ENCODE measurements at regions not wholly inside any gene's neighbourhood (a gene's known extent, or its start where the extent isn't known, plus 50 kb on each side); places are given as distances from the start of the nearest gene placed in this dataset.

DNA sequence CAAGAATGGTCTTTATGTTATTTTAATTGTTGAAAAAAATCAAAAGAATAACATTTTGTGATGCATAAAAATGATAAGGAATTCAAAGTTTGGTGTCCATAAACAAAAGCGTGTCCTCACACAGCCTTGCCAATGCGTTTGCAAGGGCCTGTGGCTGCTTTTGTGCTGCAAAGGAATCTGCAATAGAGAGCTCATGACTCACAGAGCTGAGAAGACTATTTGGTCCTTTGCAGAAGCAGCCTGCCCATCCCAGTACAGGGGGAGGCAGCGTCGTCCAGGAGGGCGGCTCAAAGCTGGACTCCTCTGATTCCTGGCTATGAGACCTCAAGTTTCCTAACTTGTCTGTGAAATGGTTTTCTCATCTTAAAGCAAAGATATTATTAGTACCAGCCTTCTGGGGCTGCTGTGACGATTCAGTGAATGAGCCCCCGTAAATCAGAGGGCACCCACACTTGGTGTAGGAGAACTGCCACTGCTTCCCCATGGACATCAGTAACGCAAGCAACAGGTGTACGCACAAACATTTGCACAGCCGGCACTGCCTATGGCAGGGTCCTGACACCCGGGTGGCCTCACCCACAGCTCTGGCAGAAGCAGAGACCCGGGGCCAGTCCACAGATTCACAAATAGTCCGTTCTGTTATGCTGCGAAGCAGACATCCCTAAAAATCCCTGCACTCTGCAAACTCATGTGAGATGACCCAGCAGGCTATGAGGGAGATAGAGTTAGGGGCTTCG is 70.6 kb upstream of the ASAP2 start:
- DNase-seq, result no peak

DNA sequence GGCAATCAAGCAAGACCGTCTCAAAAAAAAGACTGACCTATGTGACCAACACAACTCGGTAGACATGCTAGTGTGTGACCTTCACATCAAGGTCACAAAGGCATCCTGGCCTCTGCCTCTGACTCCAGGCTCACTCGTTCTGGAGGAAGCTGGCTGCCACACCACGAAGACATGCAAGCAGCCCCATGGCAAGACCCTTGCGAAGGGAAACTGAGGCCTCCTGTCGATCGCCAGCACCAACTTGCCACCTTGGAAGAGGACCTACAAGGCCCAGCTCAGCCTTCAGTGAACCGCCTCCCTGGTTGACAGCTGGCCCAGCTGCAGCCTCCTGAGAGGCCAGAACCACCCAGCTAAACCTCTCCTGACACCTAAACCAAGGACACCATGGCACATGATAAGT is 79.3 kb upstream of the ASAP2 start:
- DNase-seq, result no peak

DNA sequence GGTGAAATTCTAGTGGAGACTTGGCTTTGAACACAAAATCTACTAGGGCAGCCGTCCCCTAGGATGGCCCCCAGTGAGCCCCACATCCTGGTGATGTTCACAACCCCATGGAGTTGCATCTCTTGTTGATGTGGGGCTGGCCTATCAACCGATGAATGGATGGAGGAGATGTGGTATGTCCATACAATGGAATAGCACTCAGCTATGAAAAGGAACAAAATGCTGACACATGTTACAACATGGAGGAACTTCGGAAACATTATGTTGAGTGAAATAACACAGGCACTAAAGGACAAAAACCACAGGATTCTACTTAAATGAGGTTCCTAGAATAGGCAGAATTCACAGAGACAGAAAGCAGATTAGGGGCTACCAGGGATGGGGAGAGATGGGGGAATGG is 80.1 kb upstream of the ASAP2 start:
- DNase-seq, result no peak

DNA sequence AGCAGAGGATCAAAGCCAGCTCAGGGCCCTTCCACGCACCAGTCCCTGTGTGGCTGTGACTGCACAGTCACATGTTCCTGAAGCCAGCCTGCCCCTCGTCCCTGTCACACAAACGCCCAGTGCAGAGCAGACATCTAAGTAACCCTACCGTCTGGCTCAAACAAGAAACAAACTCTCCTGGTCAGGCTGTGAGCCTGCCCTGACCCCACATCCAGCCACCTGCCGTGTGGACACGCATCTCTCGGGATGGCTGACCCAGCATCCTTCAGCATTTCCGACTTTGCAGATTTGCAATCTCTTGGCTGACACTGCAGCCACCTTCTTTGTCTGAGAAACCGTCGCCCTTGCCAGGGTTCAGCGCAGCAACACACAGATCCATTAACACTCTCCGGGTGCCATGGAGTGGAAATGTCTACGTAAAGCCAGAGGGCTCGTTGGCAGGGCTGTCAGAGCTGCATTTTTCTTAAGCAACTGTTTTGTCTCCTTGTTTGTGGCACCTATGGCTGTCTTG is 82.3 kb upstream of the ASAP2 start:
- DNase-seq, result no peak

DNA sequence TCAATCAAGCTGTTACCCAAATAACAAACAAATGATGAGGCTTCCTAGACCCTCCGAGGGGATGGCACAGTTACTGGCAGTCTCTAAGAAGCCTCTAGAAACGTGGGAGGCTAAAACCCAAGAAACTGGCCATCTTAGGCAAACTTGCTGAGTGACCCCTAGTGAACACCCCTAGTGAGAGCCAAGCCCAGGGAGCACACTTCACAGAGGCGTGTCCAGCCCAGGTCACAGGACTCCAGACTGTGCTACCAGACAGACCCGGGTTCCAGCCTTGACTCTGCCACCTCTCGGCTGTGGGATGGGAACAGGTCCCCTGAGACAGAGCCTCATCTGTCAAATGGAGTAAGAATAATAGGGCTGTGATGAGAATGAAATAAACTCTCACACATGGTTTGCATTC is 83.5 kb upstream of the ASAP2 start:
- no peak for DNase-seq

DNA sequence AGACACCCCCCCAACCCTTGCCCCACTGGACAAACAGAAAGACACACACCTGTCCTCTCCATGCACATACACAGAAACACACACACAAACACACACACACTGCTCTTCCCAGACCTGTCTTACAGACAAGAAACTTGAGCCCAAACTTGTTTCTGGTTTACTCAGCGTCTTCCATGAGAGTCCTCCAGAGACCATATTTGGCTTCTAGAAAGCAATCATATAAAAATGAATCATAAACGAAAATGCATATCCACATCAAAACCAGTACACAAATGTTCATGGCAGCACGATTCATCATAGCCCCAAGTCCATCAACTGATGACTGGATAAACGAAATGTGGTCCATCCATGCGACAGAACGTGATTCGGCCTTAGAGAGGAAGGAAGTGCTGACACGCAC is 84.2 kb upstream of the ASAP2 start:
- DNase-seq, result no peak

DNA sequence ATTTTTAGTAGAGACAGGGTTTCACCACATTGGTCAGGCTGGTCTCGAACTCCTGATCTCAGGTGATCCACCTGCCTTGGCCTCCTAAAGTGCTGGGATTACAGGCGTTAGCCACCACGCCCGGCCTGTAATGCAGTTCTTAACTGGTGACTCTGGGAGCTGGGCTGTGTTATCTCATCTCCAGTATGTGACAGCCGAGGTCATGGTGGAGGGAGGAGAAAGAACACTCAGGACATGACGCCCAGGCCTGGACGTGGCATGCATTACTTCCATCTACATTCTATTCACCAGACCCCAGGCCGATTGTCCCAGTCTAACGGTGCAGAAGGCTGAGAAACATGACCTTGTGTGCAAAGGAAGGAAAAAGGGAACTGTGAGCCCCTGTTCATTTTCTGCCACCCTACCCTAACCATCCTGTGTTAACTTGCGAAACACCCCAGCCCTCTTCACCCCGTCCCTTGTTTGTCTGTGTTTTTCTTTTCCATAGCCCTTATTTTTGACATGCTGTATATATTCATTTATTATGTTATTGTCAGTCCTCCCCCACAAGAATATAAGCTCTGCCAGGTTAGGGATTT is 88.1 kb upstream of the ASAP2 start:
- DNase-seq, result no peak

DNA sequence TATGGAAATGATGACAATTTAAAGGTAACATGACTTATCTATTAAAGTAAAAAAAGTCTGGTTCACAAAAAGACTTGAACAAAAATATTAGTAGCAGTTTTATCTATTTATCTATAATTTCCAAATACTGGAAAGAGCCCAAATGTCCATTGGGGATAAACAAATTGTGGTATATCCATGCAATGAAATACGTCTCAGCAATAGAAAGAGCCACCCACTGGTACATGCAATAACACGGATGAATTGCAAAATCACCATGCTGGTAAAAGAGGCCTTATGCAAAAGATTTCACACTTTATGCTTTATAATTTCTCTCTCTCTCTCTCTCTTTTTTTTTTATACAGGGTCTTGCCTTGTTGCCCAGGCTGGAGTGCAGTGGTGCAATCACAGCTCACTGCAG is 91.4 kb upstream of the ASAP2 start:
- no peak for DNase-seq

DNA sequence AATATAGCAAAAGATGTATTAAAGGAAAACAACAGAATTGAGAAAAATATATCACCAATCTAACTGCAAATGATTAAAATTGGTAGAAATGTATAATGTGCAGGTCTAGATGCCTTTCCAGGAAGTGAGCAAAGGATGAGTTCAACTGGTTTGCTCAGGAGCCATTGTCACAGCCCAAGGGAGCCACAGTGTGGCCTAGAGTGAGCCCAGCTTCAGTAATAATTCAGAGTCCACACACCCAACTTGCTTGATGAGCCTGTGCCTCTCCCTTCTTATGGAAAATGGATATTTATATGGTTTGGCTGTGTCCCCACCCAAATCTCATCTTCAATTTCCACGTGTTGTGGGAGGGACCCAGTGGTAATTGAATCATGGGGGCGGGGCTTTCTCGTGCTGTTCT is 92.2 kb upstream of the ASAP2 start:
- DNase-seq, result no peak

DNA sequence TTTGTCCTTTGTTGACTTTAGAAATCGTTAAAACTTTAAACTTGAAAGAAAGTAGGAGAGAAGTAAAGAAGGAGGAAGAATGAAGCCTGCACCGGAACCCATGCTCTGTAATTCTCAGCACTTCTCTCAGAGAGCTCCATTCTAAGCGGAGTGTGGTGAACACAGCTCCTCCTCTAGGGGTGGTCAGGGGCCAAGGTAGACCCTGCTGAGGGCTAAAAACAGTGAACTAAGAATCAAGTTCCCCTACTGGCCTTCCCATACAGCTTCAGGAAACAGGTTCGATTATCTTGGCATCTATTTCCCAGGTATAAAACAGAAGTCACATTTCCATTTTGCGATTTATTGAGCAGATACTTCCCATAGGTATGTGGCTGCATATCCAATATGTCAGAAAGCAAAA is 92.7 kb upstream of the ASAP2 start:
- DNase-seq, result no peak

DNA sequence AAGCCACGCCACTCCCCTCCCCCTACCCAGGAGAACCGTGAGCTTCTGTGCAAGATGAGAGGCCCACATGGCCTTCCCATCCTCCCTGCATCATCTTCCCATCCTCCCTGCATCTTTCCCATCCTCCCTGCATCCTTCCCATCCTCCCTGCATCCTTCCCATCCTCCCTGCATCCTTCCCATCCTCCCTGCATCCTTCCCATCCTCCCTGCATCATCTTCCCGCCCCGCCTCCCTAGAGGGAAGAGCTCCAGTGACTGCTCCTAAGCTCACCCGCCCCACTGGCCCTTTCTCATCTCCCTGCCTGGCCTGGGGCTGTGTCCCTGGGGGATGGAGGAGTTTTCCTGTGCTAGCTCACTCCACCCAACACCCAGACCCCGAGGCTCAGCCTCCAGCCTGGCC is 93.3 kb upstream of the ASAP2 start:
- no peak for DNase-seq

DNA sequence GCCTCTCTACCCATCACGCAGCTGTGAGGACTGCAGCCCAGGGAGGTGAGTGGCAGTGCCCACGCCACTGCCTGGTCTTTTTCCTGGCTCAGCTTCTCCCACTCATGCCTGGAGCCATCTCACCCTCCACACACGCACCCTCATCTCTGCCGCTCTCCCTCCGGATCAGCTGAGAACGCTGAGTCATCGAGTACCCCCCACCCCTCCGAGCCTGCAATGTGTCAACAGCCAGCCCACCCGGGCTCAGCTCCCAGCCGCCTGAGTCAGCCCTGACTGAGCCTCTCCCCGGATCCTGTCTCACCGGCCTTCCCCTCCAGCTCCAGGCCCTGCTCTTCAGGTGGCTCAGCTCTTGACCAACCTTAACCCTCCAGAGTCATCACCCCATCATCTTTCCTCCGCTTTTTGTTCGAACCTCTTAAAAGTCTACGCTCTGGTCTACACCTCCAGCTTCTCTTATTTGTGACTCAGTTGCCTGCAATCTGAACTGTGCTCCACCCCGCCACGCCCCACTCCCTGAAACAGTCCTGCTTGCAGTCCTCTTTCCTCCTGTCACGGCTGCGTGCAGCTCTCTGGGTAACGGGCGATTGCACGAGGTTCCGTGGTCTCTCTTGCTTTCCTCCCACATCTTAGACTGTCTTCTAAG is 94.4 kb upstream of the ASAP2 start:
- no peak for DNase-seq

DNA sequence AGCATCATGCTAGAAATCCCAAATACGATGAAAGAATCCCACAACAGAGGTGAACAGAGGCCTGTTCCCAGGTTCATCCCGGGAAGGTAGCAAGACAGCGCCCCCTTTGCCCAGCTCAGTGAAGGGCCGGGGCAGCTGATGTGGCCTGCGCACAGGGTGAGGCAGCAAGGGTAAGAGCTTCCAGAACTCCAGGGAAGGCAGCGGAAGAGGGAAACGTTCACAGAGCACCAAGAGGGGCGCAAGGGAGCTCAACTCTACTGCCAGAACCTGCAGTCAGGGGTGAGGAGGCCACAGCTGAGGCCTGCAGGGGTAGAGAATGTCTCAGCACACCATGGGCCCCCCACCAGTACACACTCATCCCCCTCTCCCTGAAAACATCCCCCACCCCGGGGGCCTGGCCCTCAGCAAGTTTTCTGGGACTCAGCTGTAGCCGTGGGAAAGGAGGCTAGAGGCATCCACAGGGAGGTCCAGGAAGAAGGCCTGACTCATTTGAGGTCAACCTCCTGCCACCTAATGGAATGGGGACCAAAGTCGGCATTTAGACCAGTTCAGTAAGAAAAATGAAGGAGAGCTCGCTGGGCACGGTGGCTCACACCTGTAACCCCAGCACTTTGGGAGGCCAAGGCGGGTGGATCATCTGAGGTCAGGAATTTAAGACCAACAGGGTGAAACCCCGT is 95.6 kb upstream of the ASAP2 start:
- DNase-seq, result no peak

DNA sequence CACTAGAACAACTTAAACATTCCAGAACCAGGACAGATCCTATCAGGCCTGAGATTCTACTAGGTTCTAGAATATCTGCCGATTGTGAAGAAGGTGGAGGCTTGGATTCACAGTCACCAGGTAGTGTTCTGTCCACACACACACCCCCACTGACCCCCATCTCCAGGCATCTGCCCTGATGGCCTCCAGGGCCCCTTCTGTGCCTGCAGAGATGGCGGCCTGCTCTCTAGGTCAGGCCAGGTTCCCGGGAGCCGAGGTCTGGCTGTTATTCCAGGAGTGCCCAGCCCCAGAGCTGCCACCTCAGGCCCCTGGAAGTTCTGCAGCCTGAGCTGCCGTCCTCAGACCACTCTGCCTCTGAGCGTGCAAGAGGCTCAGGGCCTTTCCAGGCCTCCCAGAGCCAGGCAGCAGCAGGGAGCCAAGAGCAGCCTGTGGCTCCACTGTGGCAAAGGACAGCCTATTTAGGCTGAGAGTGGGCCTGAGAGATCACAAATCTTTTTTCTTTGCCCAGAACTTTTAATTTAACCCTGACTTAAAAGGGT is 96.2 kb upstream of the ASAP2 start:
- DNase-seq, result no peak

DNA sequence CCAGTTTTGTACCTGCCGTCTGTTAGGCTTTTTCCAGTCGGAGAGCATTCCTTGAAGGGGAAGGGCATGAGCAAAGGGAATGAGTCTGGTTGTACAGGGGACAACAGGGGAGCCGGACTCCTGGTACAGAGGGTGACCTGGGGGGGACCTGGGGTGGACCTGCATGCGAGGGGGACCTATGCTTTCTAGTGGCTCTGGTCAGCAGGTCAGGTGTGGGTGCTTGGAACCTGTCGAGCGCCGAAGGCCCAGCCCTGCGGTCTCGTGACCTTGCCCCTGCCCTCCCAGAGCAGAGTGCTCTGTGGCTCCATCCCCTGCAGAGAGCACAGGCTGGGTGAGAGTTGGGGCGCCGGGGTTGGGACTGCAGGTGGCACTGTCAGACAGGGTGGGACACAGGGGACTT is 96.7 kb upstream of the ASAP2 start:
- DNase-seq, result no peak

DNA sequence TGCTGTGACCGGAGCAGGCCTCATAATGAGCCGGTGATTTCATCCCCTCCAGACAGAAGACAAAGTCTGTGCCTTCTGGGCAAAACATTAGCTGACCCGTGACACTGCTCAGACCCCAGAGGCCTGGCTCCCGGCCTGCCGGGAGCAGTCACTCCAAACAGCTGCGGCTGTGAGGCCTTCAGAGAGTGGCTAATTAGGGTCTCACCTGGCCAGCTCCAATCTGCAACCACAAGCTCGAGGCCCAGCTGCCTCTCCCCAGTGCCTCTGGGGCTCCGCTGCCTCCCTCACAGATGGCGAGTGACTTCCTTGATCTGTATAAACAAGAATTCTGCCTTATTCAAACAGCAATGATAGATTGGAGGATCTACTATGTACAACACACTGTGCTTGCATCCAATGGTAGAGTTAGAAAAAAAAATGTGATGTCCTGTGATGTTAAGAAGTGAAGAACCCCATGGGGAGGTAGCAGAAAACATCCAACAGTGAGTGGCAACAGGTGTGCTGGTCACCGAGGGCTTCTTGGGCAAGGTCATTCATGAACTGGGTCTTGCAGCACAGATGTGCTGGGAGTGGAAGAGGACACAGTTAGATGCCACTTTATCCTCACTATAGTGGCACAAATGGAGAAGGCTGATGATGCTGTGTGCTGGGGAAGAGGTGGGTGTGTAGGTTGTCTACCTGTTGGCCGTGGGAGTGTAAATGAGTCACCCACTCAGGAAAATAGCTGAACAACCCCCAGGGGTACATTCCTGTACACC is 98.2 kb upstream of the ASAP2 start:
- DNase-seq, result no peak

DNA sequence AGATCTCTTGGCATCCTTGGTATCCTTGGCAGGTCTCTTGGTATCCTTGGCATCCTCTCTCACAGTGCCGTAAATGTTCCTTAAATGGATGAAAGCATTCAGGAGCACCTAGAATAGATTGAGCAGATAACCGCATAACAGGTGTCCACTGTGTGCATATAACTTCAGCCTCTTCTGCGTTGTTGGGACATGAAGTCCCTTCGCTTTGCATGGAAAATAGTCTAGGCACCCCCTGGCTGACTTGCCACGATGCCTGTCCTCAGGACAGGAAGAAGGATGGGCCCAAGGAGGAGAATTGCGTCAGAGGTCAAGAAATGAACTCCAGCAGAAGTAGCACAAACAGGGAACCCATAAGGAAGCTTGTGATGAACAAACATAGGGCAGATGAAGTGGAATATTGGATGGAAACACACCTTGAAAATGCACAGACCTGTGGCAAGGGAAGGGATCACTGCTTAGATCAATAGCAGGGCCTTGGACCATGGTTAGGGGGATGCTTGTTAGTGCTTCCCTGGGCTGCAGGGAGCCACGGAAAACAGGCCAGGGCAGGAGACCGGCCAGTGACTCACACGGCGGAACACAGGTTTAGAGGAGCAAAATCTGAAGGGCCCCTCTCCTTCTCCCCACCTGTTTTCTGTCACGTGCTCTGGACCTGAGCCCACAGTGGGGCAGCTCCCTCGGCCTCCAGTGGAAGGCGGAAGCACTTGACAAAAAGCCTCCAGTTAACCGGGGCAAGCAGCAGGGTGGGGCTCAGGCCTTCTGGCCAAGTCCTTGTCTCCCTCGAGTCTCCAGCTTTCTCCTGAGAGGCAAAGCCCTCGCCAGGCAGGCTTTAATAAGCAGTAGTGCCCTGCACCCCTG is 99.2 kb upstream of the ASAP2 start:
- no peak for DNase-seq

DNA sequence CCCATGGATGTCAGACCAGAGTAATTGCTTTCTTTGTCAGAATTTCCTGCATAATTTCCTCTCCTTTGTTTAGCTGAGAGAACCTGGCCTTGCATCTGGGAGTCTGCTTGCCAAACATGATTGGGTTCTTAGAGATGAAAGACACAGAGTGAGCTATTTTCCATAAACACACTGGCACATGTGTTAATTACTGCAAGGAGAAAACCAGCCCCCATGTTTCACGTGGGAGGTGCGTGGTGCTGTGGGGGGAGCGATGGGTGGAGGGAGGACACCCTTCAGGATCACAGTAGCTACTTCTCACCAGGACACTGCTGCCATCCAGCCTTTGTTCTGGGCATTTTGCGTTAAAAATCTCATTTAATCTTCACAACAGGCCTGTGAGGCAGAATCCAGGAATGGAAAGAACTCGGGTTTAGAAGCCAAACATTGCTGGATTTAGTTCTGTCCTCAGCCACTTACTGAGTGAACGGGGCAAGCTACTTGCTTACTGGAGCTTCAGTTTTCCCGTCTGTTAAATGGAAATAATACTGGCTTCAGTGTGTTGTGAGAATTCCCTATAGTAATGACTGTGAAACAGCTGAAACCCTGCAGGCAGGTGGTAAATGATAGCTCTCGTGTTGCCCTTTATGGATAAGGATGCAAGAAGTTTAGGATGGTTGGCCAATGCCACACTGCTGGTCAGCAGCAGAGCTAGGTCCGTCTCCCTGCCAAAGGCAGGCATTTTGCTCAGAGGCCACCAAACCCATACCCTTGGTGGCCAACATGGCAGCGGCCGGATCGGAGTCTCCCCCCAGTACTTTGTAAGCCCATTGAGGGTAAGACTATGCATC is 100.1 kb upstream of the ASAP2 start:
- no peak for DNase-seq

DNA sequence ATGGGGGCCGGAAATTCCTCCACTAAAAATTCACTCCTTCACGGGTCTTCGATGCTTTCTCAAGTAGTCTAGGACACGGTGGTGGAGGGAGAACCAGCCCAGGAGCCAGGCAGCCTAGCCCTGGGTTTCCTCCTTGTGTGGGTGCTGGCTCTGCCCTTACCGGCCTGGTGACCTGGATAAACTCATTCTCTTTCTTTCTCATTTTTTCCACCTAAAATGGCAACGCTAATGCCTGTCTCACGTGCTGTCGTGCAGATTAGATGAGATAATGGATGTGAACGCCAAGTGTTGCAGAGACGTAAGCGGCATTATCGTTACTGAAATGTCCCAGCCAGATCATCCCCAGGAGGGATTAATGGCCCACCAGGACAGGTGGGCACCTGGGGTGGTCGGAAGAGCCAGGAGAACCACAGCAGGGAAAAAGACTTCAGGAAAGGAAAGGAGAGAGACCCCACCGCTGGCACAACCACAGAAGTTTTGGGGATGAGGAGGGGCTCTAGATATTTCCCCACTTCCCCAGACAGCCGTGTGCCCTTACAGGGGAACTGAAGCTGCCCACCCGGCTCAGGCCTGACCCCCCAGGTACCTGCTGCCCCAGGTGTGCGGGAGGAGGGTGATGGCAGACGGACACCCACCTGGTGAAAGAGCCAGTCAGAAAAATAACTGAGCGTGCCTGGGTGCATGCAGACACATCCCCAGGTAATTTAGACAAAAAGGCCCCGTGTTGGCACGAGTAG is 100.8 kb upstream of the ASAP2 start:
- DNase-seq, result no peak

DNA sequence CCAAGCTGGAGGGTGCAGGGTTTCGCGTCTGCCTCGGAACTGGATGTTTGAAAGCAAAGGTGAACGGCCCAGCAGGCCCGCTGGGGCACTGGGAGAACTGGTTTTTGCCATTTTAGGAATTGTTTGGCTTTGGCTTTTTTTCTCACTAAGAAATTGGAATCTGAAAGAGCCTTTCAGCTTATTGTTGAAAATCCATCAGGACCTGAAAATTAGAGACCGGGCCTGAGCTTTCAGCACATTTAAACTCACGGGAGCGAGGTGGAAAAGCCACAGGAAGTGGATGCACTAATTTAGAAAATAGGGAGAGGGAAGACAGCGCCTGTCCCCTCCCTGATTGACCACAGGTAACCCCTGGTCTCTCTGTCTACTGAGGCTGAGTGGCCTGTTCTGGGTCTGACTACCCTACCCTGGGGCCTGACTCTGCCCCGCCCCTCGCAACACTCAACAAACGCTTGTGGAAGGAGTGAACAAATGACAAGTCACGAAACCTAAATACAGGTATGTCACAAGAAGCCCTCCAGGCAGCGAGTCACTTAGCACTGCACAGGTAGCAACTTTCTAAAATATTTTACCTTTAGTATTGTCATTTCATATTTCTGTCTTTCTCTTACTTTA is 100.3 kb upstream of the MBOAT2 start:
- no peak for DNase-seq

All from activated CD4-positive, CD25-positive, alpha-beta regulatory T cell (primary cell).